H1 (cell line): ENCODE measurements at regions not wholly inside any gene's neighbourhood (a gene's known extent, or its start where the extent isn't known, plus 50 kb on each side); places are given as distances from the start of the nearest gene placed in this dataset.

Experiments used
- CTCF ChIA-PET: fragments of 300-600 bp; sonication (Branson Sonifier 250); formaldehyde crosslinking; loops from one replicate; lab custom pipeline; 2021; ENCODE audit not compliant: partially characterized antibody; lab: Charles Lee
- POLR2A ChIA-PET: fragments of 300-600 bp; sonication (Branson Sonifier 250); formaldehyde crosslinking; loops from one replicate; lab custom pipeline; 2021; ENCODE audit warnings: inconsistent platforms; ENCODE audit not compliant: partially characterized antibody; lab: Charles Lee
- DNase-seq, 2 experiments: peaks; one replicate each; pipeline versions ENCODE4 v3.0.0 to v3.0.0-alpha.2; 2010 to 2022; ENCODE audit warnings: low spot score in 2 of 2, low read depth in 1 of 2, mixed read lengths in 1 of 2
- FAIRE-seq: peaks from 2 replicates; lab custom pipeline; 2011; peaks lifted over from hg19 to GRCh38; lab: Jason Lieb, UNC
- H2AFZ ChIP-seq: 2 replicates; pipeline ENCODE4 v1.8.1; 2012; ENCODE audit warnings: low read length, inconsistent platforms
- H2AK5ac ChIP-seq: 2 replicates; pipeline ENCODE4 v1.6.1; 2013; ENCODE audit warnings: low read depth, low read length
- H2BK120ac ChIP-seq: replicated peaks from 2 replicates; pipeline ENCODE3; 2013; ENCODE audit warnings: low read depth, low read length, inconsistent platforms
- H2BK12ac ChIP-seq: 2 replicates; pipeline ENCODE4 v1.6.1; 2013; ENCODE audit warnings: low read depth, low read length
- H2BK15ac ChIP-seq: 2 replicates; pipeline ENCODE4 v1.6.1; 2013; ENCODE audit warnings: low read length
- H2BK20ac ChIP-seq: 2 replicates; pipeline ENCODE4 v1.6.1; 2013; ENCODE audit warnings: low read length
- H2BK5ac ChIP-seq: 2 replicates; pipeline ENCODE4 v1.6.1; 2013; ENCODE audit warnings: low read depth, low read length
- H3K14ac ChIP-seq: 2 replicates; pipeline ENCODE4 v1.6.1; 2013; ENCODE audit warnings: inconsistent platforms; ENCODE audit not compliant: insufficient read length
- H3K18ac ChIP-seq: 2 replicates; pipeline ENCODE4 v1.6.1; 2013; ENCODE audit warnings: low read length; ENCODE audit errors: extremely low read depth
- H3K23ac ChIP-seq: 2 replicates; pipeline ENCODE4 v1.6.1; 2013; ENCODE audit warnings: inconsistent platforms; ENCODE audit not compliant: insufficient read length
- H3K23me2 ChIP-seq: 2 replicates; pipeline ENCODE4 v1.6.1; 2013; ENCODE audit warnings: low read depth, low read length
- H3K27ac ChIP-seq: 2 replicates; pipeline ENCODE4 v1.6.1; 2011; ENCODE audit warnings: low read depth, low read length, inconsistent platforms
- H3K27me3 ChIP-seq, 4 experiments: replicated peaks in 1 of 4; 1 replicate in 1 of 4; 2 replicates in 3 of 4; pipeline versions ENCODE4 v1.6.1 to v1.8.1; 2011 to 2013; ENCODE audit warnings: low read length in 3 of 4, mild to moderate bottlenecking in 3 of 4, inconsistent platforms in 2 of 4, mixed read lengths in 2 of 4, moderate library complexity in 1 of 4; ENCODE audit not compliant: control insufficient read depth in 3 of 4, insufficient read depth in 3 of 4; ENCODE audit errors: extremely low read depth in 1 of 4
- H3K36me3 ChIP-seq, 4 experiments: 2 replicates each; pipeline versions ENCODE4 v1.6.1 to v1.8.1; 2011 to 2013; ENCODE audit warnings: mild to moderate bottlenecking in 4 of 4, low read length in 3 of 4, moderate library complexity in 2 of 4, control low read depth in 1 of 4, inconsistent platforms in 1 of 4; ENCODE audit not compliant: insufficient read depth in 4 of 4, control insufficient read depth in 2 of 4
- H3K4ac ChIP-seq: replicated peaks from 2 replicates; pipeline ENCODE3; 2013; ENCODE audit warnings: low read length, low read depth, mixed read lengths, inconsistent platforms; ENCODE audit not compliant: insufficient read length
- H3K4me1 ChIP-seq, 4 experiments: replicated peaks in 1 of 4; 1 replicate in 1 of 4; 2 replicates in 3 of 4; pipeline versions ENCODE4 v1.6.1 to v1.8.1; 2011 to 2013; ENCODE audit warnings: low read length in 3 of 4, inconsistent platforms in 2 of 4, mixed read lengths in 1 of 4; ENCODE audit not compliant: insufficient read depth in 4 of 4, control insufficient read depth in 3 of 4
- H3K4me2 ChIP-seq, 2 experiments: 2 replicates each; pipeline versions ENCODE4 v1.6.1 to v1.8.1; 2011 to 2013; ENCODE audit warnings: low read depth in 2 of 2, low read length in 2 of 2, control low read depth in 1 of 2, inconsistent platforms in 1 of 2, mild to moderate bottlenecking in 1 of 2; ENCODE audit not compliant: insufficient read depth in 1 of 2
- H3K4me3 ChIP-seq, 4 experiments: fragments of 200-600, 300-600 bp in 1 of 4; sonication (generic), shearing (Covaris generic), sonication (Bioruptor Twin) in 1 of 4; 2 replicates each; pipeline versions ENCODE4 v1.5.1 to v1.8.1; 2011 to 2016; ENCODE audit warnings: low read length in 4 of 4, low read depth in 3 of 4, control low read depth in 2 of 4, inconsistent platforms in 2 of 4, mild to moderate bottlenecking in 2 of 4, mixed read lengths in 1 of 4, moderate library complexity in 1 of 4; ENCODE audit not compliant: insufficient read depth in 2 of 4; ENCODE audit errors: extremely low read depth in 1 of 4
- H3K56ac ChIP-seq: replicated peaks from 2 replicates; pipeline ENCODE3; 2013; ENCODE audit warnings: low read depth, mild to moderate bottlenecking, mixed read lengths, low read length, inconsistent platforms; ENCODE audit not compliant: insufficient read length
- H3K79me1 ChIP-seq: 2 replicates; pipeline ENCODE4 v1.6.1; 2013; ENCODE audit warnings: low read depth, low read length, control low read depth
- H3K79me2 ChIP-seq, 2 experiments: 2 replicates each; pipeline versions ENCODE4 v1.6.1 to v1.8.1; 2012 to 2013; ENCODE audit warnings: low read length in 2 of 2, mild to moderate bottlenecking in 2 of 2, inconsistent platforms in 1 of 2; ENCODE audit not compliant: insufficient read depth in 2 of 2, control insufficient read depth in 1 of 2
- H3K9ac ChIP-seq, 4 experiments: replicated peaks in 1 of 4; 1 replicate in 1 of 4; 2 replicates in 3 of 4; pipeline versions ENCODE4 v1.6.1 to v1.8.1; 2011 to 2013; ENCODE audit warnings: low read depth in 3 of 4, low read length in 3 of 4, control low read depth in 2 of 4, mild to moderate bottlenecking in 2 of 4, moderate library complexity in 2 of 4, inconsistent platforms in 1 of 4; ENCODE audit errors: extremely low read depth in 1 of 4
- H3K9me3 ChIP-seq, 2 experiments: 2 replicates each; pipeline versions ENCODE4 v1.6.1 to v1.8.1; 2012 to 2013; ENCODE audit warnings: mild to moderate bottlenecking in 2 of 2, moderate library complexity in 2 of 2, control low read depth in 1 of 2, inconsistent platforms in 1 of 2, low read depth in 1 of 2, low read length in 1 of 2, mixed read lengths in 1 of 2; ENCODE audit not compliant: insufficient read depth in 2 of 2
- H4K20me1 ChIP-seq, 2 experiments: replicated peaks in 1 of 2; 2 replicates each; pipeline versions ENCODE3 to v1.8.1; 2011 to 2013; ENCODE audit warnings: inconsistent platforms in 2 of 2, low read length in 2 of 2, mild to moderate bottlenecking in 1 of 2; ENCODE audit not compliant: insufficient read depth in 2 of 2, control insufficient read depth in 1 of 2
- H4K5ac ChIP-seq: 2 replicates; pipeline ENCODE4 v1.6.1; 2013; ENCODE audit warnings: low read length, low read depth, mixed read lengths, inconsistent platforms; ENCODE audit not compliant: insufficient read length
- H4K8ac ChIP-seq: 2 replicates; pipeline ENCODE4 v1.8.0; 2013; ENCODE audit warnings: mild to moderate bottlenecking, moderate library complexity, low read length, inconsistent platforms; ENCODE audit not compliant: insufficient read depth; ENCODE audit errors: extremely low read depth
- H4K91ac ChIP-seq: replicated peaks from 2 replicates; pipeline ENCODE3; 2013; ENCODE audit warnings: low read length, mixed read lengths, inconsistent platforms; ENCODE audit not compliant: insufficient read length
- EGR1 ChIP-seq: IDR thresholded peaks from 2 replicates; pipeline ENCODE4 v1.6.1; 2011; ENCODE audit warnings: low read depth, low read length, borderline replicate concordance
- PHF8 ChIP-seq: fragments of 200-600 bp; sonication (generic); conservative IDR thresholded peaks from 2 replicates; pipeline ENCODE4 v1.7.1; 2012; ENCODE audit warnings: low read depth, mild to moderate bottlenecking, inconsistent platforms, low read length, moderate library complexity
- POLR2AphosphoS5 ChIP-seq: IDR thresholded peaks from 2 replicates; pipeline ENCODE4 v1.6.1; 2011; ENCODE audit warnings: low read depth, low read length
- WGBS, 2 experiments: shearing (Covaris generic) in 1 of 2; methylation state at CpG; one replicate each; pipeline versions ENCODE4 v1.1.6 to v1.1.7; 2013 to 2015; ENCODE audit warnings: low lambda C conversion rate in 2 of 2, mixed read lengths in 2 of 2, inconsistent platforms in 1 of 2, low coverage in 1 of 2, missing lambda C conversion rate in 1 of 2; ENCODE audit not compliant: insufficient replicate concordance in 2 of 2, insufficient coverage in 1 of 2, insufficient read length in 1 of 2; ENCODE audit errors: extremely low coverage in 1 of 2, missing lambda C conversion rate in 1 of 2; 5-methylcytosine and 5-hydroxymethylcytosine counted together

DNA sequence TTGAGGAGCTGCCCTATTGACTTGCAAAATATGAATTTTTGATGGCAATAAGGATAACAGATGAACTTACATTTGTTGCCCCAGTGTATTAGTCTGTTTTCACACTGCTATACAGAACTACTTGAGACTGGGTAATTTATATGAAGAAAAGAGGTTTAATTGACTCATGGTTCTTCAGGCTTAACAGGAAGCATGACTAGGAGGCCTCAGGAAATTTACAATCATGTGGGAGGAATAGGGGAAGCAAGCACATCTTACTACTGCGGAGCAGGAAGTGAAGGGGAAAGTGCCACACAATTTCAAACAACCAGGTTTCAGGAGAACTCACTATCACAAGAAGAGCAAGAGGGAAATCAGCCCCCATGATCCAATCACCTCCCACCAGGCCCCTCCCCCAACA, 57.9 kb downstream of the ZNF22 start:
- Histone ChIP-seq H4K20me1 (no peaks in the 10 kb centered on the region), H3K9me3 (no peaks in the 10 kb centered on the region), H3K4me1 (peaks cover 0 to 2% (median 0%) of the 10 kb centered on the region in 4 experiments; a peak in 1 of 7 replicates), H4K5ac (no peak overlapping the region), H3K27ac (no peak overlapping the region), H3K4ac (no peak overlapping the region), H3K23me2 (no peaks in the 10 kb centered on the region; the same call in 1 of the 2 replicates), H2BK120ac (no peak overlapping the region), H3K79me2 (no peaks in the 10 kb centered on the region), H2BK15ac (no peak overlapping the region), H3K4me2 (no peak overlapping the region), H2BK20ac (no peak overlapping the region), H2BK12ac (no peak overlapping the region), H4K91ac (no peak overlapping the region), H3K27me3 (no peaks in the 10 kb centered on the region), H3K9ac (no peak overlapping the region), H4K8ac (0 out of 2 replicates have a peak overlapping the region, but pooled peaks have one; percentile 25), H2BK5ac (no peak overlapping the region), H2AFZ (peak overlapping the region; percentile 82), H2AK5ac (no peak overlapping the region), H3K18ac (no peak overlapping the region), H3K79me1 (no peaks in the 10 kb centered on the region), H3K56ac (no peak overlapping the region), H3K4me3 (no peak overlapping the region), H3K36me3 (no peaks in the 10 kb centered on the region), H3K23ac (no peak overlapping the region), H3K14ac (no peak overlapping the region)
- ChIA-PET POLR2A (no interaction called here), CTCF (interaction anchor here (1.7 kb wide), 1 partner anchor 10 kb away, joined by 3 read pairs; no protein-coding TSS in a partner anchor)
- 95% methylated on average over 1 of the region's 1 CpG; no CpG with 5 or more reads in 1 of the 2 experiments for WGBS, 2 experiments
- FAIRE-seq (no peak), DNase-seq (no peak)
- no peak for TF ChIP-seq EGR1
- TF ChIP-seq PHF8, result no peak
- TF ChIP-seq POLR2AphosphoS5, result no peak
